ENCODE measurements at regions not wholly inside any gene's neighbourhood (a gene's known extent, or its start where the extent isn't known, plus 50 kb on each side); places are given as distances from the start of the nearest gene placed in this dataset.

DNA sequence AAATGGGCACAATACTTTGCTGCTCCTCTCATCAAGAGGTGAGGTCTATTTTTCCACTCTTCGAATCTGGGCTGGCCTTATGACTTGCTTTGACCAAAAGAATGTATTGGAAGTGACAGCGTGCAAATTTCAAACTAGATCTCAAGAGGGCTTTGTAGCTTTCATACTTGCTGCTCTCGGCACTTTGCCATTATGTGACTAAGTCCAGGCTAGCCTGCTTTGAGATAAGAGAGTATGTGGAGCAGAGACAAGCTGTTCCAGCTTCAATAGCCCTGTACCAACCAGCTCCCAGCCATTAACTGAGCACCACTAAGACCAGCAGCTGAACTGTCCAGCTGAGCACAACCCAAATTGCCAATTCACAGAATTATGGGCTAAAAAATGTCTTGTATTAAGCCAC is 124.6 kb downstream of the ACER2 start:
- CTCF ChIA-PET: interaction anchor here (1.1 to 1.9 kb wide), 3 partner anchors 16 to 96 kb away, joined by 4 to 8 read pairs (median 5); no protein-coding TSS in a partner anchor
- no peaks in the 10 kb centered on the region for H3K4me1 Mint-ChIP-seq
- H3K36me3 Mint-ChIP-seq: peaks cover 11% of the 10 kb centered on the region
- TF ChIP-seq TCF7 (CRISPR knock-in tag; IDR thresholded peaks at IDR 0.05; ENCODE audit: low read depth): no peak
- no peak for TF ChIP-seq ZNF219 (CRISPR knock-in tag; IDR thresholded peaks at IDR 0.05; ENCODE audit: borderline replicate concordance)
- TF ChIP-seq, protein P1, sequence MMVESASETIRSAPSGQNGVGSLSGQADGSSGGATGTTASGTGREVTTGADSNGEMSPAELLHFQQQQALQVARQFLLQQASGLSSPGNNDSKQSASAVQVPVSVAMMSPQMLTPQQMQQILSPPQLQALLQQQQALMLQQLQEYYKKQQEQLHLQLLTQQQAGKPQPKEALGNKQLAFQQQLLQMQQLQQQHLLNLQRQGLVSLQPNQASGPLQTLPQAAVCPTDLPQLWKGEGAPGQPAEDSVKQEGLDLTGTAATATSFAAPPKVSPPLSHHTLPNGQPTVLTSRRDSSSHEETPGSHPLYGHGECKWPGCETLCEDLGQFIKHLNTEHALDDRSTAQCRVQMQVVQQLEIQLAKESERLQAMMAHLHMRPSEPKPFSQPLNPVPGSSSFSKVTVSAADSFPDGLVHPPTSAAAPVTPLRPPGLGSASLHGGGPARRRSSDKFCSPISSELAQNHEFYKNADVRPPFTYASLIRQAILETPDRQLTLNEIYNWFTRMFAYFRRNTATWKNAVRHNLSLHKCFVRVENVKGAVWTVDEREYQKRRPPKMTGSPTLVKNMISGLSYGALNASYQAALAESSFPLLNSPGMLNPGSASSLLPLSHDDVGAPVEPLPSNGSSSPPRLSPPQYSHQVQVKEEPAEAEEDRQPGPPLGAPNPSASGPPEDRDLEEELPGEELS (CRISPR knock-in tag; IDR thresholded peaks at IDR 0.05): no peak
- TF ChIP-seq, protein P2, sequence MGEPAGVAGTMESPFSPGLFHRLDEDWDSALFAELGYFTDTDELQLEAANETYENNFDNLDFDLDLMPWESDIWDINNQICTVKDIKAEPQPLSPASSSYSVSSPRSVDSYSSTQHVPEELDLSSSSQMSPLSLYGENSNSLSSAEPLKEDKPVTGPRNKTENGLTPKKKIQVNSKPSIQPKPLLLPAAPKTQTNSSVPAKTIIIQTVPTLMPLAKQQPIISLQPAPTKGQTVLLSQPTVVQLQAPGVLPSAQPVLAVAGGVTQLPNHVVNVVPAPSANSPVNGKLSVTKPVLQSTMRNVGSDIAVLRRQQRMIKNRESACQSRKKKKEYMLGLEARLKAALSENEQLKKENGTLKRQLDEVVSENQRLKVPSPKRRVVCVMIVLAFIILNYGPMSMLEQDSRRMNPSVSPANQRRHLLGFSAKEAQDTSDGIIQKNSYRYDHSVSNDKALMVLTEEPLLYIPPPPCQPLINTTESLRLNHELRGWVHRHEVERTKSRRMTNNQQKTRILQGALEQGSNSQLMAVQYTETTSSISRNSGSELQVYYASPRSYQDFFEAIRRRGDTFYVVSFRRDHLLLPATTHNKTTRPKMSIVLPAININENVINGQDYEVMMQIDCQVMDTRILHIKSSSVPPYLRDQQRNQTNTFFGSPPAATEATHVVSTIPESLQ (CRISPR knock-in tag; IDR thresholded peaks at IDR 0.05): no peak
- TF ChIP-seq ESRRA (CRISPR knock-in tag; IDR thresholded peaks at IDR 0.05; ENCODE audit: borderline replicate concordance): no peak
- TF ChIP-seq ZNF423 (CRISPR knock-in tag; IDR thresholded peaks at IDR 0.05): no peak
- TF ChIP-seq OVOL2 (CRISPR knock-in tag; IDR thresholded peaks at IDR 0.05; ENCODE audit: borderline replicate concordance): no peak
- TF ChIP-seq ATF2 (CRISPR knock-in tag; IDR thresholded peaks at IDR 0.05; ENCODE audit: borderline replicate concordance, low read depth): no peak
- TF ChIP-seq, protein P3, sequence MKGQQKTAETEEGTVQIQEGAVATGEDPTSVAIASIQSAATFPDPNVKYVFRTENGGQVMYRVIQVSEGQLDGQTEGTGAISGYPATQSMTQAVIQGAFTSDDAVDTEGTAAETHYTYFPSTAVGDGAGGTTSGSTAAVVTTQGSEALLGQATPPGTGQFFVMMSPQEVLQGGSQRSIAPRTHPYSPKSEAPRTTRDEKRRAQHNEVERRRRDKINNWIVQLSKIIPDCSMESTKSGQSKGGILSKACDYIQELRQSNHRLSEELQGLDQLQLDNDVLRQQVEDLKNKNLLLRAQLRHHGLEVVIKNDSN (CRISPR knock-in tag; IDR thresholded peaks at IDR 0.05): no peak
- TF ChIP-seq, protein P4, sequence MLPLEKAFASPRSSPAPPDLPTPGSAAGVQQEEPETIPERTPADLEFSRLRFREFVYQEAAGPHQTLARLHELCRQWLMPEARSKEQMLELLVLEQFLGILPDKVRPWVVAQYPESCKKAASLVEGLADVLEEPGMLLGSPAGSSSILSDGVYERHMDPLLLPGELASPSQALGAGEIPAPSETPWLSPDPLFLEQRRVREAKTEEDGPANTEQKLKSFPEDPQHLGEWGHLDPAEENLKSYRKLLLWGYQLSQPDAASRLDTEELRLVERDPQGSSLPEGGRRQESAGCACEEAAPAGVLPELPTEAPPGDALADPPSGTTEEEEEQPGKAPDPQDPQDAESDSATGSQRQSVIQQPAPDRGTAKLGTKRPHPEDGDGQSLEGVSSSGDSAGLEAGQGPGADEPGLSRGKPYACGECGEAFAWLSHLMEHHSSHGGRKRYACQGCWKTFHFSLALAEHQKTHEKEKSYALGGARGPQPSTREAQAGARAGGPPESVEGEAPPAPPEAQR (CRISPR knock-in tag; IDR thresholded peaks at IDR 0.05): no peak
- TF ChIP-seq TEAD1 (CRISPR knock-in tag; IDR thresholded peaks at IDR 0.05): no peak
- TF ChIP-seq ZNF416 (CRISPR knock-in tag; IDR thresholded peaks at IDR 0.05): no peak
- no peak for TF ChIP-seq SP1 (CRISPR knock-in tag; conservative IDR thresholded peaks at IDR 0.05)
- no peak for TF ChIP-seq CREB1 (CRISPR knock-in tag; IDR thresholded peaks at IDR 0.05)
- TF ChIP-seq, protein P5, sequence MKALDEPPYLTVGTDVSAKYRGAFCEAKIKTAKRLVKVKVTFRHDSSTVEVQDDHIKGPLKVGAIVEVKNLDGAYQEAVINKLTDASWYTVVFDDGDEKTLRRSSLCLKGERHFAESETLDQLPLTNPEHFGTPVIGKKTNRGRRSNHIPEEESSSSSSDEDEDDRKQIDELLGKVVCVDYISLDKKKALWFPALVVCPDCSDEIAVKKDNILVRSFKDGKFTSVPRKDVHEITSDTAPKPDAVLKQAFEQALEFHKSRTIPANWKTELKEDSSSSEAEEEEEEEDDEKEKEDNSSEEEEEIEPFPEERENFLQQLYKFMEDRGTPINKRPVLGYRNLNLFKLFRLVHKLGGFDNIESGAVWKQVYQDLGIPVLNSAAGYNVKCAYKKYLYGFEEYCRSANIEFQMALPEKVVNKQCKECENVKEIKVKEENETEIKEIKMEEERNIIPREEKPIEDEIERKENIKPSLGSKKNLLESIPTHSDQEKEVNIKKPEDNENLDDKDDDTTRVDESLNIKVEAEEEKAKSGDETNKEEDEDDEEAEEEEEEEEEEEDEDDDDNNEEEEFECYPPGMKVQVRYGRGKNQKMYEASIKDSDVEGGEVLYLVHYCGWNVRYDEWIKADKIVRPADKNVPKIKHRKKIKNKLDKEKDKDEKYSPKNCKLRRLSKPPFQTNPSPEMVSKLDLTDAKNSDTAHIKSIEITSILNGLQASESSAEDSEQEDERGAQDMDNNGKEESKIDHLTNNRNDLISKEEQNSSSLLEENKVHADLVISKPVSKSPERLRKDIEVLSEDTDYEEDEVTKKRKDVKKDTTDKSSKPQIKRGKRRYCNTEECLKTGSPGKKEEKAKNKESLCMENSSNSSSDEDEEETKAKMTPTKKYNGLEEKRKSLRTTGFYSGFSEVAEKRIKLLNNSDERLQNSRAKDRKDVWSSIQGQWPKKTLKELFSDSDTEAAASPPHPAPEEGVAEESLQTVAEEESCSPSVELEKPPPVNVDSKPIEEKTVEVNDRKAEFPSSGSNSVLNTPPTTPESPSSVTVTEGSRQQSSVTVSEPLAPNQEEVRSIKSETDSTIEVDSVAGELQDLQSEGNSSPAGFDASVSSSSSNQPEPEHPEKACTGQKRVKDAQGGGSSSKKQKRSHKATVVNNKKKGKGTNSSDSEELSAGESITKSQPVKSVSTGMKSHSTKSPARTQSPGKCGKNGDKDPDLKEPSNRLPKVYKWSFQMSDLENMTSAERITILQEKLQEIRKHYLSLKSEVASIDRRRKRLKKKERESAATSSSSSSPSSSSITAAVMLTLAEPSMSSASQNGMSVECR (CRISPR knock-in tag; IDR thresholded peaks at IDR 0.05; ENCODE audit: borderline replicate concordance): no peak
- no peak for ATAC-seq
- no peak overlapping the region for H3K27ac Mint-ChIP-seq
- no peaks in the 10 kb centered on the region for H3K27me3 Mint-ChIP-seq (ENCODE audit: low read depth)
- no peak for DNase-seq (ENCODE audit: low spot score)
- peaks cover 12% of the 10 kb centered on the region for H3K9me3 Mint-ChIP-seq
- POLR2A ChIA-PET: no interaction called here
- H3K4me3 Mint-ChIP-seq: no peak overlapping the region

Measured in WTC11 (cell line).